Testis (tissue), 2 donors: ENCODE measurements at regions not wholly inside any gene's neighbourhood (a gene's known extent, or its start where the extent isn't known, plus 50 kb on each side); places are given as distances from the start of the nearest gene placed in this dataset.

Experiments
- POLR2A ChIP-seq: fragments of 450-650 bp; IDR thresholded peaks from one replicate; pipeline ENCODE4 v1.6.1; 2017; ENCODE audit warnings: antibody characterized with exemption, mild to moderate bottlenecking, moderate library complexity
- TF ChIP-seq, protein P1 (sequence below), 3 experiments: fragments of 450-650 bp in 2 of 3; fragments of 200-600 bp in 1 of 3; sonication (generic) in 1 of 3; IDR thresholded peaks; one replicate each; pipeline ENCODE4 v1.5.1; 2016 to 2019; ENCODE audit warnings: antibody characterized with exemption in 3 of 3, mild to moderate bottlenecking in 2 of 3, moderate library complexity in 1 of 3

DNA sequence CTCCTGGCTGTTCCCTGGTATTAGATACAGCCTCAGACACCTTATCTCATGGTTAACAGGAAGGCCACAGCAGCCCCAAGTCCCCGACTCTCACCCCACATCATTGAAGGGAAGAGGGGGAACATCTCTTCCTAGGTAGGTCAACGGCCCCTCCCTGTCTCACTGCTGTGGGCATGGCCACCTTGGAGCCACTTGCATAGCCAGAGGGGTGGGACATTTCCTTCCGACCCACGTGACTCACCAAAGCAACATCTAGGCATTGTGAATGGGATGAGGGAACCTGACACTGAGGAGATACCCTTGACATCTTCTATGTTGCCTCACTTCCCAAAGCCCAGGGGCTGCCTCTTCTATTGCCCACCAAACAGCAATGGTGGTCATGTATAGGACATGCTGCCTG is 68.5 kb upstream of the GPR26 start:
- TF ChIP-seq, protein P1, sequence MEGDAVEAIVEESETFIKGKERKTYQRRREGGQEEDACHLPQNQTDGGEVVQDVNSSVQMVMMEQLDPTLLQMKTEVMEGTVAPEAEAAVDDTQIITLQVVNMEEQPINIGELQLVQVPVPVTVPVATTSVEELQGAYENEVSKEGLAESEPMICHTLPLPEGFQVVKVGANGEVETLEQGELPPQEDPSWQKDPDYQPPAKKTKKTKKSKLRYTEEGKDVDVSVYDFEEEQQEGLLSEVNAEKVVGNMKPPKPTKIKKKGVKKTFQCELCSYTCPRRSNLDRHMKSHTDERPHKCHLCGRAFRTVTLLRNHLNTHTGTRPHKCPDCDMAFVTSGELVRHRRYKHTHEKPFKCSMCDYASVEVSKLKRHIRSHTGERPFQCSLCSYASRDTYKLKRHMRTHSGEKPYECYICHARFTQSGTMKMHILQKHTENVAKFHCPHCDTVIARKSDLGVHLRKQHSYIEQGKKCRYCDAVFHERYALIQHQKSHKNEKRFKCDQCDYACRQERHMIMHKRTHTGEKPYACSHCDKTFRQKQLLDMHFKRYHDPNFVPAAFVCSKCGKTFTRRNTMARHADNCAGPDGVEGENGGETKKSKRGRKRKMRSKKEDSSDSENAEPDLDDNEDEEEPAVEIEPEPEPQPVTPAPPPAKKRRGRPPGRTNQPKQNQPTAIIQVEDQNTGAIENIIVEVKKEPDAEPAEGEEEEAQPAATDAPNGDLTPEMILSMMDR (IDR thresholded peaks at IDR 0.05) = no peak
- TF ChIP-seq POLR2A = no peak
